Panc1 (cell line): ENCODE measurements at regions not wholly inside any gene's neighbourhood (a gene's known extent, or its start where the extent isn't known, plus 50 kb on each side); places are given as distances from the start of the nearest gene placed in this dataset.

Source experiments
- POLR2AphosphoS5 ChIP-seq: IDR thresholded peaks from 2 replicates; pipeline ENCODE4 v1.6.1; 2012; ENCODE audit warnings: mild to moderate bottlenecking, low read depth, low read length, moderate library complexity
- REST ChIP-seq, 2 experiments: IDR thresholded peaks; 2 replicates each; pipeline ENCODE4 v1.6.1; 2011 to 2012; ENCODE audit warnings: low read depth in 2 of 2, control low read depth in 1 of 2, low read length in 1 of 2, mild to moderate bottlenecking in 1 of 2, moderate library complexity in 1 of 2; ENCODE audit not compliant: insufficient read depth in 1 of 2
- SIN3A ChIP-seq: IDR thresholded peaks from 2 replicates; pipeline ENCODE4 v1.6.1; 2012; ENCODE audit warnings: low read depth, mild to moderate bottlenecking, low read length, moderate library complexity, borderline replicate concordance; ENCODE audit not compliant: insufficient read depth
- TCF7L2 ChIP-seq: IDR thresholded peaks from 2 replicates; pipeline ENCODE4 v1.6.1; 2011; ENCODE audit warnings: mild to moderate bottlenecking, low read depth, low read length, inconsistent platforms
- TF ChIP-seq, protein P1 (sequence below): fragments of 450-650 bp; IDR thresholded peaks from 2 replicates; pipeline ENCODE4 v1.5.1; 2017; ENCODE audit warnings: mild to moderate bottlenecking

GRCh38 chr1:195766709-195767108, 841.5 kb downstream of the KCNT2 start:
- TF ChIP-seq REST (IDR thresholded peaks at IDR 0.05; ENCODE audit: insufficient read depth in 1 of 2, low read depth in 2 of 2, low read length in 1 of 2), result no peak
- TF ChIP-seq, protein P1, sequence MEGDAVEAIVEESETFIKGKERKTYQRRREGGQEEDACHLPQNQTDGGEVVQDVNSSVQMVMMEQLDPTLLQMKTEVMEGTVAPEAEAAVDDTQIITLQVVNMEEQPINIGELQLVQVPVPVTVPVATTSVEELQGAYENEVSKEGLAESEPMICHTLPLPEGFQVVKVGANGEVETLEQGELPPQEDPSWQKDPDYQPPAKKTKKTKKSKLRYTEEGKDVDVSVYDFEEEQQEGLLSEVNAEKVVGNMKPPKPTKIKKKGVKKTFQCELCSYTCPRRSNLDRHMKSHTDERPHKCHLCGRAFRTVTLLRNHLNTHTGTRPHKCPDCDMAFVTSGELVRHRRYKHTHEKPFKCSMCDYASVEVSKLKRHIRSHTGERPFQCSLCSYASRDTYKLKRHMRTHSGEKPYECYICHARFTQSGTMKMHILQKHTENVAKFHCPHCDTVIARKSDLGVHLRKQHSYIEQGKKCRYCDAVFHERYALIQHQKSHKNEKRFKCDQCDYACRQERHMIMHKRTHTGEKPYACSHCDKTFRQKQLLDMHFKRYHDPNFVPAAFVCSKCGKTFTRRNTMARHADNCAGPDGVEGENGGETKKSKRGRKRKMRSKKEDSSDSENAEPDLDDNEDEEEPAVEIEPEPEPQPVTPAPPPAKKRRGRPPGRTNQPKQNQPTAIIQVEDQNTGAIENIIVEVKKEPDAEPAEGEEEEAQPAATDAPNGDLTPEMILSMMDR, result no peak
- TF ChIP-seq TCF7L2, result no peak
- no peak for TF ChIP-seq POLR2AphosphoS5
- no peak for TF ChIP-seq SIN3A
